SU-DHL-6 (cell line): ENCODE measurements at regions not wholly inside any gene's neighbourhood (a gene's known extent, or its start where the extent isn't known, plus 50 kb on each side); places are given as distances from the start of the nearest gene placed in this dataset.

ENCODE experiments used
- H2AFZ ChIP-seq: fragments of 200-600 bp; sonication (generic); 2 replicates; pipeline ENCODE4 v1.6.1; 2014; ENCODE audit warnings: low read depth, mild to moderate bottlenecking, moderate library complexity, mixed read lengths, antibody characterized with exemption, low read length; ENCODE audit not compliant: severe bottlenecking
- H3F3A ChIP-seq: fragments of 200-600 bp; shearing (Covaris generic); 2 replicates; pipeline ENCODE4 v1.6.0; 2016; ENCODE audit warnings: antibody characterized with exemption, mild to moderate bottlenecking; ENCODE audit not compliant: insufficient read depth
- H3K27ac ChIP-seq: fragments of 200-600 bp; sonication (generic); 2 replicates; pipeline ENCODE4 v1.5.1; 2016; ENCODE audit warnings: low read depth, mild to moderate bottlenecking, low read length, moderate library complexity, mixed read lengths
- H3K27me3 ChIP-seq: fragments of 200-600 bp; sonication (generic), shearing (Covaris generic); 2 replicates; pipeline ENCODE4 v1.6.0; 2014; ENCODE audit warnings: mild to moderate bottlenecking, low read length
- H3K36me3 ChIP-seq: fragments of 200-600 bp; sonication (generic); 2 replicates; pipeline ENCODE4 v1.6.1; 2014; ENCODE audit warnings: mild to moderate bottlenecking, low read length, mixed read lengths
- H3K4me2 ChIP-seq: fragments of 300-600, 200-600 bp; shearing (Covaris generic), sonication (generic); 2 replicates; pipeline ENCODE4 v1.6.0; 2014; ENCODE audit warnings: low read length, low read depth, mild to moderate bottlenecking; ENCODE audit not compliant: poor library complexity, severe bottlenecking
- H3K4me3 ChIP-seq: fragments of 200-600 bp; sonication (generic); 2 replicates; pipeline ENCODE4 v1.5.1; 2014; ENCODE audit warnings: antibody characterized with exemption, low read length, mild to moderate bottlenecking, mixed read lengths; ENCODE audit not compliant: insufficient read depth, poor library complexity, severe bottlenecking
- H3K79me2 ChIP-seq: fragments of 200-600 bp; sonication (generic); 2 replicates; pipeline ENCODE4 v1.6.1; 2014; ENCODE audit warnings: mild to moderate bottlenecking, low read length, moderate library complexity; ENCODE audit not compliant: insufficient read depth
- H3K9ac ChIP-seq: fragments of 200-600 bp; sonication (generic); 2 replicates; pipeline ENCODE4 v1.7.0; 2014; ENCODE audit warnings: mild to moderate bottlenecking, low read length
- H3K9me2 ChIP-seq: fragments of 200-600 bp; sonication (generic); replicated peaks from 2 replicates; pipeline ENCODE4 v1.6.1; 2014; ENCODE audit warnings: low read length; ENCODE audit not compliant: insufficient read depth
- H3K9me3 ChIP-seq: fragments of 200-600 bp; sonication (generic); 2 replicates; pipeline ENCODE4 v1.6.1; 2014; ENCODE audit warnings: low read length, mixed read lengths; ENCODE audit not compliant: insufficient read depth
- H4K20me1 ChIP-seq: fragments of 200-600 bp; sonication (generic); 2 replicates; pipeline ENCODE4 v1.6.1; 2014; ENCODE audit warnings: low read depth, mild to moderate bottlenecking, antibody characterized with exemption, low read length, moderate library complexity, mixed read lengths
- EZH2phosphoT487 ChIP-seq: fragments of 200-600 bp; sonication (generic), shearing (Covaris generic); conservative IDR thresholded peaks from 2 replicates; pipeline ENCODE4 v1.6.1; 2018; ENCODE audit warnings: mild to moderate bottlenecking, antibody characterized with exemption, low read length, moderate library complexity, mixed read lengths
- TF ChIP-seq, protein P1 (sequence below): fragments of 200-600 bp; sonication (generic); IDR thresholded peaks from one replicate; pipeline ENCODE4 v1.5.1; 2017; ENCODE audit warnings: antibody characterized with exemption, mild to moderate bottlenecking, low read length, moderate library complexity; ENCODE audit not compliant: insufficient read depth, poor library complexity, severe bottlenecking

DNA sequence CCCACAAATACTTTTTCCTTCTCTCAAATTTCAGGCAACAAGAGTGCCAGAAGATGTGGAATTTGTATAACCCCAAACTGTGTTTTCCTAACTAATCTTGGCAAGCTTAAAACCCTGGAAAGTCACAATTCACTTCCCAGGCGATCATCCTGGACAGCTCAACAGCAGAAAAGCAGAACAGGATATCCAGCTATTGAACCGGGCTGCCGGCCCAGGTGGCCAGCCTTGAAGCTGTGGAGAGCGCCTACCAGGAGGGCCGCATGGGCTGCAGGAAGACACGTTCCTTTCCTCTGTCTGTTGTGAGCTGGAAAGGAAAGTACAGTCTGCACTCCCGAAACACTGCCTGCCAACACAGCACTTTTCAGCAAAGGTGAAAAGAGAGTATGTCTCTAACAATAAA, 719.7 kb upstream of the MARCKS start:
- Histone ChIP-seq H3K9me3 (no peaks in the 10 kb centered on the region), H2AFZ (no peak overlapping the region), H3F3A (no peaks in the 10 kb centered on the region), H3K27me3 (no peaks in the 10 kb centered on the region), H3K4me2 (no peak overlapping the region), H3K27ac (no peak overlapping the region), H3K36me3 (no peaks in the 10 kb centered on the region), H3K4me3 (no peak overlapping the region), H3K9ac (no peak overlapping the region), H4K20me1 (no peaks in the 10 kb centered on the region), H3K9me2 (no peaks in the 10 kb centered on the region), H3K79me2 (no peaks in the 10 kb centered on the region)
- TF ChIP-seq, protein P1, sequence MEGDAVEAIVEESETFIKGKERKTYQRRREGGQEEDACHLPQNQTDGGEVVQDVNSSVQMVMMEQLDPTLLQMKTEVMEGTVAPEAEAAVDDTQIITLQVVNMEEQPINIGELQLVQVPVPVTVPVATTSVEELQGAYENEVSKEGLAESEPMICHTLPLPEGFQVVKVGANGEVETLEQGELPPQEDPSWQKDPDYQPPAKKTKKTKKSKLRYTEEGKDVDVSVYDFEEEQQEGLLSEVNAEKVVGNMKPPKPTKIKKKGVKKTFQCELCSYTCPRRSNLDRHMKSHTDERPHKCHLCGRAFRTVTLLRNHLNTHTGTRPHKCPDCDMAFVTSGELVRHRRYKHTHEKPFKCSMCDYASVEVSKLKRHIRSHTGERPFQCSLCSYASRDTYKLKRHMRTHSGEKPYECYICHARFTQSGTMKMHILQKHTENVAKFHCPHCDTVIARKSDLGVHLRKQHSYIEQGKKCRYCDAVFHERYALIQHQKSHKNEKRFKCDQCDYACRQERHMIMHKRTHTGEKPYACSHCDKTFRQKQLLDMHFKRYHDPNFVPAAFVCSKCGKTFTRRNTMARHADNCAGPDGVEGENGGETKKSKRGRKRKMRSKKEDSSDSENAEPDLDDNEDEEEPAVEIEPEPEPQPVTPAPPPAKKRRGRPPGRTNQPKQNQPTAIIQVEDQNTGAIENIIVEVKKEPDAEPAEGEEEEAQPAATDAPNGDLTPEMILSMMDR, result no peak
- TF ChIP-seq EZH2phosphoT487, result no peak

DNA sequence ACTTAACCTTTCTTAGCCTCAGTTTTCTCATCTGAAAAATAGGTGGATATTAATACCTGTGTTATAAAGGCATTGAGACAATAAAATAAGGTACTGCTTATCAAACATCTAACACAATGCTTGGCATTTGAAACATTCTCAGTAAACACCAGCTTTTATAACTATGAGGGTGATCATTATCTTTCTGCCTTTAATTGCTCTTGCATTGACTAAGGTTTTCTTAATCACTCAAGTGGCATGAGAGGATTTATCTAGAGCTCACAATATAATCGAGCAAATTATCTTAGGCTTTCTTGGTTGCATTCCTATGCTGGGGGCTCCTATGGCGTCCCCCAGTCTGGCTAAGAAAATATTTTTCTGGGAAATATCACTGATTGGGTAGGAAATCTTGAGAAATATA, 716.4 kb upstream of the MARCKS start:
- Histone ChIP-seq H3K9ac (no peak overlapping the region), H3K4me2 (no peak overlapping the region), H3K27me3 (no peaks in the 10 kb centered on the region), H3K79me2 (no peaks in the 10 kb centered on the region), H3K4me3 (no peak overlapping the region), H2AFZ (no peak overlapping the region), H3K9me3 (no peaks in the 10 kb centered on the region), H4K20me1 (no peaks in the 10 kb centered on the region), H3K9me2 (no peaks in the 10 kb centered on the region), H3F3A (no peaks in the 10 kb centered on the region), H3K27ac (no peak overlapping the region), H3K36me3 (no peaks in the 10 kb centered on the region)
- TF ChIP-seq, protein P1, result no peak
- no peak for TF ChIP-seq EZH2phosphoT487

DNA sequence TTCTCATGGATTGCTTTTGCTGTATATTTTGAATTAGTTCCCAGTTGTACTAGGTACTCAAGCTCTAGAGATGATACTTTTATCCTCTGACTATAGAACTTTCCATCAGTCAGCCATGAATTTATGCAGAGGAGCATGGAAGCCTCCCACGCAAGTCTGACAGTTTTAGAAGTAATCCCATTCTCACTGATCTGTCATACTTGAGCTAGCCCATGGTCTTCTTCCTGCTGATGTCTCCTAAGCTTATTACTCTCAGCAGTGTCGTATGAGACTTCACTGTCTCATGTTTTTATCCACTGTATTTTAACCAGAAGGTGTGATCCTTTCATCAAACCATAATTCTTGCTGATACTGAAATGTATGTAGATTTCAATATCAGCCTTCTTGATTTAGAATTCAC, 715.2 kb upstream of the MARCKS start:
- Histone ChIP-seq H3K79me2 (no peaks in the 10 kb centered on the region), H3K9me2 (no peaks in the 10 kb centered on the region), H3K4me2 (no peak overlapping the region), H3K9ac (no peak overlapping the region), H4K20me1 (no peaks in the 10 kb centered on the region), H2AFZ (no peak overlapping the region), H3F3A (no peaks in the 10 kb centered on the region), H3K4me3 (no peak overlapping the region), H3K9me3 (no peaks in the 10 kb centered on the region), H3K27me3 (no peaks in the 10 kb centered on the region), H3K27ac (no peak overlapping the region), H3K36me3 (no peaks in the 10 kb centered on the region)
- TF ChIP-seq, protein P1, result no peak
- no peak for TF ChIP-seq EZH2phosphoT487

DNA sequence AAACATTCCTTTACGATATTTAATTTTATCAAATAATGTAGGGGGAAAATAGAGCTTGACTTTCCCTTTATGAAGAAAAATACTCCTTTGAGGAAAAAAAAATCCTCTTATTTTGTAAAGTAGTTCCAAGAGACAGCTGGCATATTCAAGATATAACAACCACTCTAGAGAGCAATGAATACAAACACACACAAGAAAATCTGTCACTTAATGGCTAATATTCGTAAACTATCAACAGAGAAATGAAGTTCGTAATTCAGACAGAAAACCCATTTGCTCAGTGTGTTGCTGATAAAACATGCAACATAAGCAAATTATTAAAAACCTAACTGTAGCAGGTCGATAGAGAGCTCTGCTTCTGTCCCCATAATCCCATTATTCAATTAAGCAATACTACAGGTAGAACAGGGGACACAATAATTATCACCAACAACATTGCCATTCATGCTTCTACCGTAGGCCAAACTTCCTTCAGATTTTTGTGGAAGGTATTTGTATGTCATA, 714.4 kb upstream of the MARCKS start:
- H3F3A ChIP-seq, result no peaks in the 10 kb centered on the region
- H3K9ac ChIP-seq, result no peak overlapping the region
- no peak overlapping the region for H3K4me2 ChIP-seq
- H3K27ac ChIP-seq, result no peak overlapping the region
- H2AFZ ChIP-seq, result no peak overlapping the region
- H4K20me1 ChIP-seq, result no peaks in the 10 kb centered on the region
- TF ChIP-seq, protein P1, result no peak
- H3K4me3 ChIP-seq, result no peak overlapping the region
- H3K36me3 ChIP-seq, result no peaks in the 10 kb centered on the region
- no peaks in the 10 kb centered on the region for H3K9me2 ChIP-seq
- H3K79me2 ChIP-seq, result no peaks in the 10 kb centered on the region
- no peaks in the 10 kb centered on the region for H3K9me3 ChIP-seq
- no peaks in the 10 kb centered on the region for H3K27me3 ChIP-seq
